Astrocyte of the cerebellum (primary cell): ENCODE measurements at regions not wholly inside any gene's neighbourhood (a gene's known extent, or its start where the extent isn't known, plus 50 kb on each side); places are given as distances from the start of the nearest gene placed in this dataset.
A peak's percentile ranks its signal among the peaks of the same experiment; 100 is the strongest.

Source experiments
- DNase-seq: peaks from one replicate; pipeline ENCODE4 v3.0.0-alpha.2; 2011; ENCODE audit warnings: low read depth
- H3K4me3 ChIP-seq: 2 replicates; pipeline ENCODE4 v1.5.1; 2011; ENCODE audit warnings: mild to moderate bottlenecking, low read depth, low read length, moderate library complexity
- CTCF ChIP-seq: IDR thresholded peaks from 2 replicates; pipeline ENCODE4 v1.5.1; 2012; ENCODE audit warnings: low read length, low read depth, moderate library complexity, mild to moderate bottlenecking; ENCODE audit errors: missing control alignments
- in situ Hi-C: cut with HindIII; loops from 2 replicates; pipeline ENCODE4 v1.10.0; 2017; ENCODE audit warnings: low sequenced_read_pairs

GRCh38 chr3:154762486-154762885 lies 317.6 kb upstream of the MME start:
- TF ChIP-seq CTCF = no peak
- H3K4me3 ChIP-seq = no peak overlapping the region
- no peak for DNase-seq
- in situ Hi-C loops = no loop called here

- H3K4me3 ChIP-seq = no peak overlapping the region
- DNase-seq = no peak
- no peak for TF ChIP-seq CTCF
- in situ Hi-C loops = no loop called here
Measured at GRCh38 chr3:154759966-154760365, 320.2 kb upstream of the MME start.

GRCh38 chr3:154758109-154758868 lies 321.8 kb upstream of the MME start:
- peak; percentile 33 for DNase-seq
- no peak overlapping the region for H3K4me3 ChIP-seq
- in situ Hi-C loops = no loop called here

GRCh38 chr3:154753101-154753500 lies 323.1 kb upstream of the GPR149 start:
- no peak overlapping the region for H3K4me3 ChIP-seq
- no peak for DNase-seq
- no peak for TF ChIP-seq CTCF
- in situ Hi-C loops = no loop called here

More at GRCh38 chr3:154758109-154758868, 321.8 kb upstream of the MME start:
- peak; percentile 30 for TF ChIP-seq CTCF

GRCh38 chr3:154749514-154749913 lies 319.5 kb upstream of the GPR149 start:
- DNase-seq = no peak
- no peak for TF ChIP-seq CTCF
- H3K4me3 ChIP-seq = no peak overlapping the region
- in situ Hi-C loops = no loop called here

GRCh38 chr3:154745929-154746328 lies 315.9 kb upstream of the GPR149 start:
- no peak for DNase-seq
- in situ Hi-C loops = no loop called here
- TF ChIP-seq CTCF = no peak
- H3K4me3 ChIP-seq = no peak overlapping the region
